A673 (cell line): ENCODE measurements at regions not wholly inside any gene's neighbourhood (a gene's known extent, or its start where the extent isn't known, plus 50 kb on each side); places are given as distances from the start of the nearest gene placed in this dataset.

ENCODE experiments used
- BruUV-seq: library from RNA; stranded (reverse); fragments of 400-500 nt; replicated peaks from 2 replicates; lab custom pipeline; 2021; lab: Mats Ljungman, UMichigan
- CTCF ChIA-PET: fragments of 300-600 bp; sonication (Branson Sonifier 250); formaldehyde crosslinking; loops from one replicate; lab custom pipeline; 2022; ENCODE audit warnings: antibody characterized with exemption; lab: Charles Lee
- POLR2A ChIA-PET: fragments of 300-600 bp; sonication (Branson Sonifier 250); formaldehyde crosslinking; loops from one replicate; lab custom pipeline; 2022; ENCODE audit warnings: antibody characterized with exemption; ENCODE audit not compliant: low non-redundant PET; lab: Charles Lee
- DNase-seq: peaks from one replicate; pipeline ENCODE4 v3.0.0-alpha.2; 2015; ENCODE audit warnings: low spot score
- H3K27ac ChIP-seq: fragments of 200-600 bp; sonication (generic); 2 replicates; pipeline ENCODE4 v1.5.1; 2016; ENCODE audit warnings: mixed run types, low read depth, mild to moderate bottlenecking, mixed read lengths, antibody characterized with exemption, low read length; ENCODE audit not compliant: poor library complexity, severe bottlenecking
- H3K27me3 ChIP-seq: fragments of 200-600 bp; sonication (generic); replicated peaks from 2 replicates; pipeline ENCODE4 v1.6.1; 2017; ENCODE audit warnings: mixed run types, low read depth, mild to moderate bottlenecking, mixed read lengths, antibody characterized with exemption, low read length; ENCODE audit not compliant: insufficient read depth, poor library complexity
- H3K36me3 ChIP-seq: fragments of 200-600 bp; sonication (generic); 2 replicates; pipeline ENCODE4 v1.6.1; 2016; ENCODE audit warnings: mixed run types, mild to moderate bottlenecking, mixed read lengths, antibody characterized with exemption, low read length; ENCODE audit not compliant: insufficient read depth, poor library complexity, severe bottlenecking
- H3K4me1 ChIP-seq: fragments of 200-600 bp; sonication (generic); 2 replicates; pipeline ENCODE4 v1.6.1; 2017; ENCODE audit warnings: mixed run types, mild to moderate bottlenecking, mixed read lengths, antibody characterized with exemption, low read length; ENCODE audit not compliant: insufficient read depth, poor library complexity, severe bottlenecking
- H3K4me3 ChIP-seq: fragments of 200-600 bp; sonication (generic); 2 replicates; pipeline ENCODE4 v1.5.1; 2016; ENCODE audit warnings: low read depth, mixed run types, mild to moderate bottlenecking, mixed read lengths, low read length; ENCODE audit not compliant: poor library complexity, severe bottlenecking
- H3K9me3 ChIP-seq: fragments of 200-600 bp; sonication (generic); 2 replicates; pipeline ENCODE4 v1.6.1; 2016; ENCODE audit warnings: mixed run types, low read depth, mild to moderate bottlenecking, mixed read lengths, antibody characterized with exemption, low read length; ENCODE audit not compliant: poor library complexity, severe bottlenecking
- EZH2 ChIP-seq: fragments of 200-600 bp; sonication (generic); IDR thresholded peaks from 2 replicates; pipeline ENCODE4 v1.6.1; 2017; ENCODE audit warnings: borderline replicate concordance, low read depth, mild to moderate bottlenecking, mixed read lengths, antibody characterized with exemption, low read length; ENCODE audit not compliant: poor library complexity, severe bottlenecking
- intact Hi-C: fragments of 100-400 bp; cut with micrococcal nuclease; formaldehyde crosslinking; loops from one replicate; pipeline ENCODE4 v1.10.0; 2022; ENCODE audit not compliant: unreplicated experiment
- TF ChIP-seq, protein P1 (sequence below): fragments of 300-800, 200-600 bp; sonication (generic); conservative IDR thresholded peaks from 2 replicates; pipeline ENCODE4 v1.5.1; 2017; ENCODE audit warnings: low read depth, mild to moderate bottlenecking, antibody characterized with exemption, low read length, moderate library complexity, mixed read lengths

DNA sequence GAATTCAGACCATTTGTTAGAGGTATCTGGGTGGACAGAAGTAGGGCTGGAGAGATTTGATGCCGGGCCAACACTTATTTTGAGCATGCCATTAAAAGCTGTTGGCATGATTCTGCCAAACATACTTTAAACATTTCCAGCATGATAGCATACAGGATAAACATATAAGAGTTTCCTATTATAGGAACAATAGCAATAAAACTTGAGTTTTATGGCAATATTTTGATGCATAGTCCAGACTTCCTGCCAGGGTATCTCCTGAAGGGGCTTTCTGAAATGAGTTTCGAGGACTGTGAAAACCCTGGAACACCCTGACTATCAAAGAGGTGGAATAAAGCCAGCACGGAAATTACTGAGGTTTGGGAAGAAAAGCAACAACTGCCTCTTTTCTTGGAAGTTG is 1398.0 kb upstream of the NXPH2 start:
- TF ChIP-seq EZH2 = no peak
- TF ChIP-seq, protein P1, sequence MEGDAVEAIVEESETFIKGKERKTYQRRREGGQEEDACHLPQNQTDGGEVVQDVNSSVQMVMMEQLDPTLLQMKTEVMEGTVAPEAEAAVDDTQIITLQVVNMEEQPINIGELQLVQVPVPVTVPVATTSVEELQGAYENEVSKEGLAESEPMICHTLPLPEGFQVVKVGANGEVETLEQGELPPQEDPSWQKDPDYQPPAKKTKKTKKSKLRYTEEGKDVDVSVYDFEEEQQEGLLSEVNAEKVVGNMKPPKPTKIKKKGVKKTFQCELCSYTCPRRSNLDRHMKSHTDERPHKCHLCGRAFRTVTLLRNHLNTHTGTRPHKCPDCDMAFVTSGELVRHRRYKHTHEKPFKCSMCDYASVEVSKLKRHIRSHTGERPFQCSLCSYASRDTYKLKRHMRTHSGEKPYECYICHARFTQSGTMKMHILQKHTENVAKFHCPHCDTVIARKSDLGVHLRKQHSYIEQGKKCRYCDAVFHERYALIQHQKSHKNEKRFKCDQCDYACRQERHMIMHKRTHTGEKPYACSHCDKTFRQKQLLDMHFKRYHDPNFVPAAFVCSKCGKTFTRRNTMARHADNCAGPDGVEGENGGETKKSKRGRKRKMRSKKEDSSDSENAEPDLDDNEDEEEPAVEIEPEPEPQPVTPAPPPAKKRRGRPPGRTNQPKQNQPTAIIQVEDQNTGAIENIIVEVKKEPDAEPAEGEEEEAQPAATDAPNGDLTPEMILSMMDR = no peak
- ChIA-PET POLR2A (no interaction called here), CTCF (no interaction called here)
- Histone ChIP-seq H3K36me3 (no peaks in the 10 kb centered on the region), H3K4me1 (peaks cover 7% of the 10 kb centered on the region), H3K27ac (no peak overlapping the region), H3K9me3 (no peaks in the 10 kb centered on the region), H3K4me3 (no peak overlapping the region), H3K27me3 (no peaks in the 10 kb centered on the region)
- BruUV-seq = no TSS peak
- peak; percentile 32 for DNase-seq
- intact Hi-C loops = no loop called here

DNA sequence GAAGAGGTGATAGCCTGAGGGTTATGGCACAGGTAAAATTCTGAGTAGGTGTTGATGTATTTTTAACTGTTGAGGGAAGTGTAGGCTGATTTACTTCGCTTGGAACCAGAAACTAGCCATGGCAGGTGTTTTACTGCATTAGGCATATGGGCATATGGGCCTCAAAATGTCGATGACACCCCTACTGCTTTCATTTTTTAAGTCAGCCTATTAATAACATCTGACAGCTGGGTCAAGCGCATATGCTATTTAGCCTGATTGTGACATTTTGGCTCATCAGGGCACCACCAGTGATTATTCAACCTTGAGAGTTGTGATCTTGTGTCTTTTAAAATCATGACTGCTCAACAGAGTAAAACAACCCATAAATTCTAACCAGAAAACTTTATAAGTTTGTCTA is 1396.9 kb upstream of the NXPH2 start:
- ChIA-PET POLR2A (no interaction called here), CTCF (no interaction called here)
- intact Hi-C loops = no loop called here
- BruUV-seq = no TSS peak
- Histone ChIP-seq H3K4me3 (no peak overlapping the region), H3K27ac (no peak overlapping the region), H3K4me1 (peaks cover 7% of the 10 kb centered on the region), H3K9me3 (no peaks in the 10 kb centered on the region), H3K36me3 (no peaks in the 10 kb centered on the region), H3K27me3 (no peaks in the 10 kb centered on the region)
- DNase-seq = no peak
- no peak for TF ChIP-seq EZH2
- TF ChIP-seq, protein P1 = no peak

DNA sequence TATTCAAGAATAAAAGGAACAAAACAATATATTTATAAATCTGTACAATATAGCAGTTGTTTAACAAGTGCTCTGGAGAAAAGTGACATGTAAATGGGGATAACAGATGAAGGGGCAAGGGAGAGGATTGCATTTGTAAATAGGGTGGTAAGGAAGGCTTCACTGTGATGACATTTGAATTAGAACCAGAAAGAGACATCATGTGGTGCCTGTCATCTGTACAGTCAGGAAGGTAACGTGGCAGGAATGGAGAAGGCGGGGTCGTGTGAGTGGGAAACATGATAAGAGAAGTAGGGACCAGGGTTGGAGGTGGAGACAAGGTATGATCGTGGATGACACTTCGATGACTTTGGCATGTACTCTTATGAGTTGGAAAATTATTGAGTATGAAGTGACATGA is 1393.6 kb upstream of the NXPH2 start:
- intact Hi-C loops = no loop called here
- Histone ChIP-seq H3K27ac (no peak overlapping the region), H3K4me3 (no peak overlapping the region), H3K27me3 (no peaks in the 10 kb centered on the region), H3K36me3 (no peaks in the 10 kb centered on the region), H3K9me3 (peaks cover 5% of the 10 kb centered on the region), H3K4me1 (peaks cover 7% of the 10 kb centered on the region)
- CTCF ChIA-PET = no interaction called here
- no peak for DNase-seq
- POLR2A ChIA-PET = no interaction called here
- no TSS peak for BruUV-seq
- TF ChIP-seq EZH2 = no peak
- TF ChIP-seq, protein P1 = no peak
